HPDE6-E6E7 (cell line): ENCODE measurements at regions not wholly inside any gene's neighbourhood (a gene's known extent, or its start where the extent isn't known, plus 50 kb on each side); places are given as distances from the start of the nearest gene placed in this dataset.

Experiments
- DNase-seq: peaks from one replicate; pipeline ENCODE4 v3.0.0; 2011; ENCODE audit warnings: missing footprints; ENCODE audit errors: extremely low spot score

GRCh38 chr1:114227059-114227458 lies 73.4 kb upstream of the SYT6 start:
- DNase-seq, result no peak

- DNase-seq, result no peak
These were observed 70.7 kb upstream of the SYT6 start for GRCh38 chr1:114224196-114224907.

- DNase-seq, result no peak
These were observed 69.3 kb upstream of the SYT6 start for GRCh38 chr1:114222920-114223319.

- DNase-seq, result no peak
These were observed 65.7 kb upstream of the SYT6 start for GRCh38 chr1:114219172-114219868.

GRCh38 chr1:114218361-114219171 lies 64.9 kb upstream of the SYT6 start:
- DNase-seq, result no peak

- no peak for DNase-seq
These were observed 62.9 kb upstream of the SYT6 start for GRCh38 chr1:114216431-114217173.

GRCh38 chr1:114215436-114215835 lies 61.8 kb upstream of the SYT6 start:
- no peak for DNase-seq

GRCh38 chr1:114214016-114214415 lies 60.3 kb upstream of the SYT6 start:
- DNase-seq, result no peak

GRCh38 chr1:114209971-114210370 lies 56.3 kb upstream of the SYT6 start:
- DNase-seq, result no peak

- DNase-seq, result no peak
These were observed 55.0 kb upstream of the SYT6 start for GRCh38 chr1:114208714-114209113.

- DNase-seq, result no peak
These were observed 54.4 kb upstream of the SYT6 start for GRCh38 chr1:114208106-114208505.

- no peak for DNase-seq
These were observed 54.0 kb upstream of the SYT6 start for GRCh38 chr1:114207635-114208034.

GRCh38 chr1:114206392-114206791 lies 52.7 kb upstream of the SYT6 start:
- DNase-seq, result no peak

- DNase-seq, result no peak
These were observed 50.0 kb upstream of the SYT6 start for GRCh38 chr1:114203595-114204128.
